ENCODE measurements at regions not wholly inside any gene's neighbourhood (a gene's known extent, or its start where the extent isn't known, plus 50 kb on each side); places are given as distances from the start of the nearest gene placed in this dataset.

- TF ChIP-seq CTCF (IDR thresholded peaks at IDR 0.05) (no peak), NR3C1 (CRISPR knock-in tag; conservative IDR thresholded peaks at IDR 0.05; ENCODE audit: low read depth) (no peak), PREB (CRISPR knock-in tag; IDR thresholded peaks at IDR 0.05; ENCODE audit: borderline replicate concordance) (no peak), USF1 (CRISPR knock-in tag; IDR thresholded peaks at IDR 0.05) (no peak), TEAD4 (CRISPR knock-in tag; IDR thresholded peaks at IDR 0.05) (no peak), GTF2I (CRISPR knock-in tag; conservative IDR thresholded peaks at IDR 0.05) (no peak), STAT6 (CRISPR knock-in tag; conservative IDR thresholded peaks at IDR 0.05; ENCODE audit: low read depth) (no peak), TCF7 (CRISPR knock-in tag; IDR thresholded peaks at IDR 0.05; ENCODE audit: low read depth) (no peak)
Measured at GRCh38 chr9:38326122-38326521, 66.4 kb upstream of the ALDH1B1 start.

Measured in WTC11 (cell line).